LNCaP clone FGC (cell line): ENCODE measurements at regions not wholly inside any gene's neighbourhood (a gene's known extent, or its start where the extent isn't known, plus 50 kb on each side); places are given as distances from the start of the nearest gene placed in this dataset.
"Not testable (repeated sequence)": the region's sequence is repeated elsewhere in the genome, so short reads cannot be mapped to it uniquely, and the experiment has no call there.

ENCODE experiments used
- DNase-seq: peaks from one replicate; pipeline ENCODE4 v3.0.0-alpha.2; 2011; ENCODE audit warnings: low read depth
- H3K4me3 ChIP-seq: 2 replicates; pipeline ENCODE4 v1.5.1; 2011; ENCODE audit warnings: mild to moderate bottlenecking, low read depth, low read length, control low read depth
- TF ChIP-seq, protein P1 (sequence below): IDR thresholded peaks from 2 replicates; pipeline ENCODE4 v1.5.1; 2012; ENCODE audit warnings: mild to moderate bottlenecking; ENCODE audit not compliant: control insufficient read depth, insufficient read depth; ENCODE audit errors: extremely low read depth

DNA sequence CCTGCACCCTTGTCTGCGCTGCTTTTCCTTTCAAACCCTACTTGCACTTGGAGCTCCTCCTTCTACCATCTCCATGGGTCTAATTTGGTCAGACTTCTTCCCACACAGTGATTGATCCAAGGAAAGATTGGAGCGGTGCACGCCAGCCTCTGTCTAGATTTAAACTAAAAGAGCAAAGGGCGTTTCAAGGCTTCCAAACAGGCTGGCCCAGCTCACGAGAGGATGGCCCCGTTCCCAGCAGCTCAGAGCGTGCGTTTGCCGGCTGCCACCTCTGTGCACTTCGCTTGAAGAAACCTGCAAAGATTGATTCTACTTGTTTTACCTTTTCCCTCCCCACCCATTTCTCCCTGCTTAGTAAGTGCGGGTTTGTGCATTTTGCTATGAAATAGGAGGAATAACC, 78.8 kb upstream of the ALKAL2 start:
- no peak overlapping the region for H3K4me3 ChIP-seq
- TF ChIP-seq, protein P1, sequence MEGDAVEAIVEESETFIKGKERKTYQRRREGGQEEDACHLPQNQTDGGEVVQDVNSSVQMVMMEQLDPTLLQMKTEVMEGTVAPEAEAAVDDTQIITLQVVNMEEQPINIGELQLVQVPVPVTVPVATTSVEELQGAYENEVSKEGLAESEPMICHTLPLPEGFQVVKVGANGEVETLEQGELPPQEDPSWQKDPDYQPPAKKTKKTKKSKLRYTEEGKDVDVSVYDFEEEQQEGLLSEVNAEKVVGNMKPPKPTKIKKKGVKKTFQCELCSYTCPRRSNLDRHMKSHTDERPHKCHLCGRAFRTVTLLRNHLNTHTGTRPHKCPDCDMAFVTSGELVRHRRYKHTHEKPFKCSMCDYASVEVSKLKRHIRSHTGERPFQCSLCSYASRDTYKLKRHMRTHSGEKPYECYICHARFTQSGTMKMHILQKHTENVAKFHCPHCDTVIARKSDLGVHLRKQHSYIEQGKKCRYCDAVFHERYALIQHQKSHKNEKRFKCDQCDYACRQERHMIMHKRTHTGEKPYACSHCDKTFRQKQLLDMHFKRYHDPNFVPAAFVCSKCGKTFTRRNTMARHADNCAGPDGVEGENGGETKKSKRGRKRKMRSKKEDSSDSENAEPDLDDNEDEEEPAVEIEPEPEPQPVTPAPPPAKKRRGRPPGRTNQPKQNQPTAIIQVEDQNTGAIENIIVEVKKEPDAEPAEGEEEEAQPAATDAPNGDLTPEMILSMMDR: no peak
- DNase-seq: no peak

DNA sequence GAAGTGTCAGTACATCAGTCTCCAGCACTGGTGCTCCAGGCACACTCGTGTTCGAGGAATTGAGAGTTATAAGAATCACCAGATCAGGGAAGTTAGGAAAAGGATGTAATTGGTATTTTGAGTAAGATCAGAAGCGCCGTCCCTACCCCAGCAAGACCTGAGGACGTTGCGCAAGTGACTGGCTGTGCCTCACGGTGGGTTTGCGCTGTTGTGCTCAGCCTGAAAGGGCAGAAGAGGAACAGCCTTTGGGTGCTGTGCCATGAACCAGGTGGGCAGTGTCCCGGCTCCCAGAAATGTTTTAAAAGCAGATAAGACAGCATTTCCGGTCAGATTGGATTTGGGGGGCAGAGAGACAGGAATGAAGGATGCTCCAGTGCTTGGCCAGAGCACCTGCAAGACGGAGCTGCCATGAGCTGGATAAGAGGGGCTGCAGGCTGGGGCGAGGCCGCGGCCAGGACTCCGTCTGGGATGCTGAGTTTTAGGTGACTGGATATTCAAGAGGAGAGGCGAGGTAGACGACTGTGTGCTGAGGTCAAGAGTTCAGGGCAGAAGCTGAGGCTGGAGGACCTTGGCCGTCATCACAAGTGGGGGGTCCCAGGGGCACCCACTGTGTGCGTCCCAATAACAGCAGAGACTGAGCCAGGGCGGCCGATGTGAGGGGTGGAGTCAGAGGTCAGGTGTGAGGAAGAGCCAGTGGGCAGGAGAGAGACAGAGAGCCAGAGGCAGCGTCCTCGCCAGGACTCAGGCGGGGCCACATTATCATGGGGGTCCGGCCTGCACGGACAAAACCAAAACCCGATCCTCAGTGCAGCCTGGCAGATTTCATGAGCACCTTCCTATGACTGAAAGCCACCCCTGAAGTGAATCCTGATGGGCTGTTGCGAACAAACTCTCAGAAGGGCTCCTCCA, 77.7 kb upstream of the ALKAL2 start:
- TF ChIP-seq, protein P1: no peak
- DNase-seq: no peak
- no peak overlapping the region for H3K4me3 ChIP-seq

DNA sequence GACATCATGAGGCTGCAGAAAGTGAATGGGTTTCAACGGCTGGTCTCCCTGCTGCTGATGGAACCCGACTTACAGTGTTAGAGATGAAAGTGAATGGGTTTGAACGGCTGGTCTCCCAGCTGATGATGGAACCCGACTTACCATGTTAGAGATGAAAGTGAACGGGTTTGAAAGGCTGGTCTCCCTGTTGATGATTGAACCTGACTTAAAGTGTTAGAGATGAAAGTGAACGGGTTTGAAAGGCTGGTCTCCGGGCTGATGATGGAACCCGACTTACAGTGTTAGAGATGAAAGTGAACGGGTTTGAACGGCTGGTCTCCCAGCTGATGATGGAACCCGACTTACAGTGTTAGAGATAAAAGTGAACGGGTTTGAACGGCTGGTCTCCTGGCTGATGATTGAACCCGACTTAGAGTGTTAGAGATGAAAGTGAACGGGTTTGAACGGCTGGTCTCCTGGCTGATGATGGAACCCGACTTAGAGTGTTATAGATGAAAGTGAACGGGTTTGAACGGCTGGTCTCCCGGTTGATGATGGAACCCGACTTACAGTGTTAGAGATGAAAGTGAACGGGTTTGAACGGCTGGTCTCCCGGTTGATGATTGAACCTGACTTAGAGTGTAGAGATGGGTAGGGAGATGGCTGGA, 76.1 kb upstream of the ALKAL2 start:
- DNase-seq: no peak
- TF ChIP-seq, protein P1: no peak
- H3K4me3 ChIP-seq: no peak overlapping the region

DNA sequence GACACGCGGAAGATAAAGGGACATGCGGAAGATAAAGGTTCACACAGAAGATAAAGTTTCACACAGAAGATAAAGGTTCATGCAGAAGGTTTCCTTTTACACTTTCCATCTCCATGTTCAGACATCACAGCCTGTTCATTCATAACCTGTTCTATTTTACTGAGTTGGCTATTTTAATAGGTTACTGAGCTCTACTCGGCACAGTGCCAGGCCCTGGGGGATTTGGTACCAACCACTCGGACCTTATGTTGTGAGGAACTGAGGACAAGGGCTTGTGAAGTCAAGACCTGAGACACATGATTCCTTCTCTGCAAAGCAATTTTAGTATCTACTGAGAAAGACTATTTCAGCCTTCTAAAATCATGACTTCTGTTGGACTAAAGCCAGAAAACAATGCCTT, 75.0 kb upstream of the ALKAL2 start:
- DNase-seq: no peak
- H3K4me3 ChIP-seq: no peak overlapping the region
- TF ChIP-seq, protein P1: no peak

DNA sequence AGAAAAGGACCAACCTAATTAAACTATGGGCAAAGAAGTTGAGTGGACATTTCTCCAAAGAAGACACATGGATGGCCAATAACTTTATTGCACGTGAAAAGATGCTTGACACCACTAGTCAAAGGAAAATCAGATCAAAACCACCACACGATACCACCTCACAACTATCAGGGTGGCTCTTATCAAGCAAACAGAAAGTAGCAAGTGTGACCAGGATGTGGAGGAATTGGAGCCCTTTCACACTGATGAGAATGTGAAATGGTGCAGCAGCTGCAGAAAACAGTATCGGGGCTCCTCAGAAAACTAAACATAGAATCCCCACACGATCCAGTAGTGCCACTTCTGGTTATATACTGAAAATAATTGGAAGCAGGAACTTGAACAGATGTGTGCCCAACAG, 72.2 kb upstream of the ALKAL2 start:
- no peak for DNase-seq
- H3K4me3 ChIP-seq: no peak overlapping the region
- TF ChIP-seq, protein P1: no peak

DNA sequence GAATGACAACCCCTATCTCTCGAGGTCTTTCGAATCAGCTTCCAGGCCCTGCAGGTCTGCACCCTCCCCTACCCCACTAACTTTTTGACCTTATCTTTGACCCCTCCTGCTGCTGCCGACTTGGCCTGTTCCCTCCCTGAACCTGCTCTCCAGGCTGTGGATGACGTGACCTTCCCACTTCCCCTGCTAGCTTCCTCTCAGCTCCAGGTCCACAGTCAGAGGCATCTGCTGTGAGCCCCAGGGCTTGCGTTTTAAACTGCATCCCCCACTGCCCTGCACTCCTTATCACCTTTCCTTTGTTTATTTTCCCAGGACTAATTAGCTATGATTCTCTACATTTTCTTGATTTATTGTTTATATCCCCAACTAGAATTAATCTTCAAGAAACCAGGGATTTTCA, 71.2 kb upstream of the ALKAL2 start:
- DNase-seq: no peak
- H3K4me3 ChIP-seq: no peak overlapping the region
- TF ChIP-seq, protein P1: no peak

DNA sequence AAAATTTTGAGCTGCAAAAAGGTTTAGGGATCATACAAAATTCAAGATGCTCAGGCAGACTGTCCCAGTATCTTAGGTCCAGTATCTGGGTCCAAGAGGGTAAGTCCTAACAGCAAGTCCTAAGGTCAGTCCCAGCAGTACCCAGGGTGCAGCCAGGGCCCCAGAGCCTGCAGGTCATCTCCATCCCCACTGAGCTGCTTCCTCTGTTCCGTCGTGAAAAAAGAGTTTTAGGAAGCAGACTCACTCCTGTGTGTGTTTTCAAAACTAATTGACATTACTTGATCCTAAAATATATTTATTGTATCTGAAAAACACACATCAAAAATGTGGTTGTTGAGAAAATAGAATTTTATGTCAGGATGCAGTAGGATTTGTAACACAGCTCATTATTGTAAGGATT, 69.9 kb upstream of the ALKAL2 start:
- H3K4me3 ChIP-seq: no peak overlapping the region
- no peak for DNase-seq
- TF ChIP-seq, protein P1: no peak

DNA sequence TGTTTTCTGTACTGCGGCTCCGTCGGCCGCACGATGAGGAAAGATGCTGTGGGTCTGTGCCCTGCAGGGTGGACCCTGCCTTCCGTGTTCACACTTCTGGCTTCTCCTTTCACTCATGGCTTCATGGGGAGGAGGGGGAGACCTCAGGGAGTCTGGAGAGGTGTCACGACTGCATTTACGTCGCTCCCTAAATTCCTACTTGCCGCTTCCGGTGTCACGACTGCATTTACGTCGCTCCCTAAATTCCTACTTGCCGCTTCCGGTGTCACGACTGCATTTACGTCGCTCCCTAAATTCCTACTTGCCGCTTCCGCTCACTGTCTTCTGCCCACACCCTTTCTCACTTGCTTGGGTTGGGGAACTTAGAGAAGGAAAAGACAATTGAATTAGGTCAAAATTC, 68.4 kb upstream of the ALKAL2 start:
- DNase-seq, H3K4me3 ChIP-seq: not testable (repeated sequence)
